ENCODE measurements at regions not wholly inside any gene's neighbourhood (a gene's known extent, or its start where the extent isn't known, plus 50 kb on each side); places are given as distances from the start of the nearest gene placed in this dataset.

- Histone ChIP-seq H3K36me3 (replicated peaks) (no peaks in the 10 kb centered on the region), H3K4me3 (no peak overlapping the region), H3K9me3 (no peaks in the 10 kb centered on the region), H3K27me3 (ENCODE audit: low read depth) (peaks cover 3% of the 10 kb centered on the region; the same call in 1 of the 2 replicates), H3K4me1 (no peaks in the 10 kb centered on the region)
- DNase-seq (ENCODE audit: low spot score in 2 of 2), result no peak
- in situ Hi-C loops (cut with MboI; ENCODE audit: low sequenced_read_pairs), result no loop called here
These were observed 124.7 kb upstream of the PMEPA1 start for GRCh38 chr20:57834306-57835073.

GRCh38 chr20:57831993-57832585 lies 122.3 kb upstream of the PMEPA1 start:
- Histone ChIP-seq H3K4me3 (no peak overlapping the region), H3K27me3 (ENCODE audit: low read depth) (peaks cover 3% of the 10 kb centered on the region; the same call in 1 of the 2 replicates), H3K36me3 (replicated peaks) (no peaks in the 10 kb centered on the region), H3K4me1 (no peaks in the 10 kb centered on the region), H3K9me3 (no peaks in the 10 kb centered on the region)
- in situ Hi-C loops (cut with MboI; ENCODE audit: low sequenced_read_pairs), result no loop called here
- DNase-seq (ENCODE audit: low spot score in 2 of 2), result no peak

DNA sequence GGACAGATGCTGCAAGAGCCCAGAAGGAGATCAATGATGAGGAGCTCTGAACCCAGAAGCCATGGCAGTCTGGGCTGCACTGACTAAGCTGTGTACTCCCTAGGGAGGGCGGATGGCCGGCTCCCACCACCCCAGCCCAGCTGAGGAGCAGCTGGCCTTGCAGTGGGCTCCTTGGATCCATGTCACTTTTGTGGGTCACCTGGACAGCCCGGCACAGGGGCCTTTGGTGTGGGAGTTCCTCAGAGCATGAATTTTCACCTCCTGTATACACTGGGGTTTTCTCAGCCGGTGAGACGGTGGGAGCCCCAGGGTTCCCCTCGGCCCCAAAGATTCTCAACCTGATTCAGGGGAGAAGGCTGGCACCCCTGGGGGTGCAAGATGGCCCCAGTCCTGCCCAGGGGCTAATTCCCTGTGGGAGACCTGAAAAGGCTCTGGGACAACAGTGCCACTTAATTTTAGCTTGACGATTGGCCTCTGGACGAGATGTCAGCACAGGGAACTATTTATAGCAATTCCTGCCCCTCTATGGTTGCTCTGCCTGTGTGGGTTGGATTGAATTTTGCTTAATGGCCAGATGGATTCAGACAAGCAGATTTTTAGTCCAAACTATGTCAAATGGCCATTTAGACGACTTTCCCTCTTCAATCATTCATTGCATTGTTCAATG lies 121.6 kb upstream of the PMEPA1 start:
- Histone ChIP-seq H3K27me3 (ENCODE audit: low read depth) (peaks cover 3% of the 10 kb centered on the region; the same call in 1 of the 2 replicates), H3K4me1 (no peaks in the 10 kb centered on the region), H3K4me3 (no peak overlapping the region), H3K36me3 (replicated peaks) (no peaks in the 10 kb centered on the region), H3K9me3 (no peaks in the 10 kb centered on the region)
- DNase-seq (ENCODE audit: low spot score in 2 of 2), result no peak
- in situ Hi-C loops (cut with MboI; ENCODE audit: low sequenced_read_pairs), result no loop called here

DNA sequence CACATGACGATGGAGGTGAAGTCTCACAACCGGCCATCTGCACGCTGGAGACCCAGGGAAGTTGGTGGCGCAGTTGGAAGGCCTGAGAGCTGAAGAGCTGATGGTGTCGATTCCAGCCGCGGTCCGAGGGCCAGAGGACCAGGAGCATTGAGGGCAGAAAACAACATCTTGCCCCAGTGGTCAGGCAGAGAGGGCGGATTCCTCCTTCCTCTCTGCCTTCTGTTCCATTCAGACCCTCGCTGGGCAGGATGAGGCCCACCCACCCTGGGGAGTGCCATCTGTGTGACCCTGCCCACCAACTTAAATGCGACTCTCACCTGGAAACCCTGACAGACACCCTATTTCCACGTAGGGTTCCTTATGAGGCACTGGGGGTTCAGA lies 120.7 kb upstream of the PMEPA1 start:
- Histone ChIP-seq H3K4me3 (no peak overlapping the region), H3K9me3 (no peaks in the 10 kb centered on the region), H3K4me1 (no peaks in the 10 kb centered on the region), H3K27me3 (ENCODE audit: low read depth) (peaks cover 3% of the 10 kb centered on the region; the same call in 1 of the 2 replicates), H3K36me3 (replicated peaks) (no peaks in the 10 kb centered on the region)
- in situ Hi-C loops (cut with MboI; ENCODE audit: low sequenced_read_pairs), result no loop called here
- DNase-seq (ENCODE audit: low spot score in 2 of 2), result no peak

DNA sequence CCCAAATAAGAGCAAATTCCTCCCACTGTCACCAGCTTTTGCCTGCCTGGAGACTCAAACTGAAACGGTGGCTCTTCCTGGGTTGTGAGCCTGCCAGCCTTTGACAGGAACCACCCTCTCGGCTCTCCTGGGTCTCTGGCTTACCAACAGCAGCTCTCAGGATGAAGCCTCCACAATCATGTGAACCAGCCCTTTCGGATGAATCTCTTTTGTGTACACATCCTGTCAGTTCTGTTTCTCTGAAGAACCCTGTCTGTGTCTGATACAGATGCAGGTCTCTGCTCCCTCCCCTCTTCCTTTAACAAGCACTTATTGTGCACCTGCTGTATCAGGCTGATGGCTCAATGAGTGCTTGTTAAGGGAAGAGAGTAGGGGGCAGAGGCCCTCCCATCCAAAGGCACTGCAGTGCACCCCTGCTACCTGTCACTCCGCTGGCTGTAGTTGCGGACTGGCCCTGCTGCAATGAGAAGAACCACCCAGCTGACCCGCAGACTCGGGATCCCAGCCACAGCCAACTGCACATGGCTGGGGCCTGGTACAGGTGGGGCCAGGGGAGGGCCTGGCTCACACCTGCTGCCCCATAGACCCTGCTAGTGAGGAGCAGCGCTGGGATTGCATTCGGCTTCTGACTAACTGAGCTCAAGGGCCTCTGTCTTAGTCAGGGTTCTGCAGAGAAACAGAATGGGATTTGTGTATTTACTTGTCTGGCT lies 120.1 kb upstream of the PMEPA1 start:
- Histone ChIP-seq H3K36me3 (replicated peaks) (no peaks in the 10 kb centered on the region), H3K4me3 (no peak overlapping the region), H3K4me1 (no peaks in the 10 kb centered on the region), H3K9me3 (no peaks in the 10 kb centered on the region), H3K27me3 (ENCODE audit: low read depth) (peaks cover 3% of the 10 kb centered on the region; the same call in 1 of the 2 replicates)
- in situ Hi-C loops (cut with MboI; ENCODE audit: low sequenced_read_pairs), result no loop called here
- DNase-seq (ENCODE audit: low spot score in 2 of 2), result no peak

DNA sequence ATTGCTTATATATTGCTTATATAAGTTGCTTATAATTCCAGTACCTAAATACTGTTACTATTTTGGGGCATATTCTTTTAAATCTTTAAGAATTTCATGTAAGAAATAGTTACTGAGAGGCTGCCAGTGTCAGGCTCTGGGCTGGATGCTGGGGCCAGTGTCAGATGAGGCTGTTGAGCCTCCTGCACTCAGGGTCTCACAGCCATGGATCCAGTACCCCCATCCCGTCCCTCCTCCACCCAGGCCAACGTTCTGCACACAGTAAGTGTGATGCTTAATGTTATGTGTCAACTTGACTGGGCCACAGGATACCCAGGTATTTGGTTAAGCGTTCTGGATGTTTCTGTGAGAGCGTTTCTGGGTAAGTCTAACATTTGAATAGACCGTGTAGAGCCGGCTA lies 119.5 kb upstream of the PMEPA1 start:
- H3K36me3 ChIP-seq (replicated peaks), result no peaks in the 10 kb centered on the region
- no peak for DNase-seq (ENCODE audit: low spot score in 2 of 2)
- in situ Hi-C loops (cut with MboI; ENCODE audit: low sequenced_read_pairs), result no loop called here
- H3K27me3 ChIP-seq (ENCODE audit: low read depth), result no peaks in the 10 kb centered on the region; the same call in 1 of the 2 replicates
- no peaks in the 10 kb centered on the region for H3K4me1 ChIP-seq
- no peaks in the 10 kb centered on the region for H3K9me3 ChIP-seq
- no peak overlapping the region for H3K4me3 ChIP-seq

DNA sequence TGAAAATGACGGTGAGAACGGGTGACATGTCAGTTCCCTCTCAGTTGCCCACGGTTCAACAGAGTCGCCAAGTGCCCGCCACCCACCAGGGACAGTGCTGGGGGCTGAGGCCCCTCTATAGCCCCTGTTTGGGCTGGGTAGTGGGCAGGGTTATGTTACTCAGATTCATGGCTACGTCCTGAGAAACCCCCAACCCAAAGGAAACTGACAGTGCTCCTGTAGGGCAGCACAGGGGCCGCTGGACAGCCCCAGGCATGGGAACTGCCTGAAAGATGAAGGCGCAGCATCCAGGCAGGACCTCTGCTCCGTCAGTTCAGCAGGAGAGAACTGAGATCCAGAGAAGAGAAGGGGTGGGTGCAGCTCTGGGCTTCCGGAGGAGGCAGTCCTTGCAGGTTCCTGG lies 118.9 kb upstream of the PMEPA1 start:
- H3K27me3 ChIP-seq (ENCODE audit: low read depth), result no peaks in the 10 kb centered on the region
- in situ Hi-C loops (cut with MboI; ENCODE audit: low sequenced_read_pairs), result no loop called here

GRCh38 chr20:57826666-57827287 lies 117.0 kb upstream of the PMEPA1 start:
- DNase-seq (ENCODE audit: low spot score in 2 of 2), result no peak
- H3K9me3 ChIP-seq, result no peaks in the 10 kb centered on the region
- no peak overlapping the region for H3K4me3 ChIP-seq
- in situ Hi-C loops (cut with MboI; ENCODE audit: low sequenced_read_pairs), result no loop called here
- no peaks in the 10 kb centered on the region for H3K27me3 ChIP-seq (ENCODE audit: low read depth)
- H3K4me1 ChIP-seq, result no peaks in the 10 kb centered on the region
- H3K36me3 ChIP-seq (replicated peaks), result no peaks in the 10 kb centered on the region

More for the DNA sequence above, 118.9 kb upstream of the PMEPA1 start:
- DNase-seq (ENCODE audit: low spot score in 2 of 2), result no peak
- Histone ChIP-seq H3K9me3 (no peaks in the 10 kb centered on the region), H3K4me1 (no peaks in the 10 kb centered on the region), H3K4me3 (no peak overlapping the region), H3K36me3 (replicated peaks) (no peaks in the 10 kb centered on the region)

GRCh38 chr20:57824909-57825308 lies 115.1 kb upstream of the PMEPA1 start:
- Histone ChIP-seq H3K4me3 (no peak overlapping the region), H3K9me3 (no peaks in the 10 kb centered on the region), H3K36me3 (replicated peaks) (no peaks in the 10 kb centered on the region), H3K4me1 (no peaks in the 10 kb centered on the region), H3K27me3 (ENCODE audit: low read depth) (no peaks in the 10 kb centered on the region)
- in situ Hi-C loops (cut with MboI; ENCODE audit: low sequenced_read_pairs), result no loop called here
- no peak for DNase-seq (ENCODE audit: low spot score in 2 of 2)

DNA sequence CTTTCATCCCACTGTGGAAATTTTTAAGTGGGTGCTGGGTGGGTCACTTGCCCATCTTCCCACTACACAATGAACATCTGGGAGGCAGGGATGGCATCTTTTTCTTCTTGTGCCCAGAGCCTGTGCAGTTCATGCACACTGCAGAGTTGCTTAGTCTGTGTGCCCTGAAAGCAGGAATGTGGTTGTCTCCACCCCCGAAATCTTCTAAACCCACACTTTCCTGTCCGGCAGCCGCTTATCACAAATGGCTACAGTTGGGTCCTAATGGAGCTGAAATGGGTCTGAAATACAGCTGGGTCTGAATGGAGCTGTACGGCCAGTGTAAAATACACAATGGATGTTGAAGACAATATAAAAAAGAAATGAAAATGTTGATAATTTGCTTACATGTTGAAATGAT lies 112.1 kb upstream of the PMEPA1 start:
- Histone ChIP-seq H3K9me3 (no peaks in the 10 kb centered on the region), H3K4me1 (no peaks in the 10 kb centered on the region), H3K4me3 (no peak overlapping the region), H3K27me3 (ENCODE audit: low read depth) (peaks cover 6% of the 10 kb centered on the region), H3K36me3 (replicated peaks) (no peaks in the 10 kb centered on the region)
- DNase-seq (ENCODE audit: low spot score in 2 of 2), result no peak
- in situ Hi-C loops (cut with MboI; ENCODE audit: low sequenced_read_pairs), result no loop called here

- in situ Hi-C loops (cut with MboI; ENCODE audit: low sequenced_read_pairs), result no loop called here
- no peak for DNase-seq (ENCODE audit: low spot score in 2 of 2)
- no peaks in the 10 kb centered on the region for H3K9me3 ChIP-seq
- no peak overlapping the region for H3K4me3 ChIP-seq
- H3K27me3 ChIP-seq (ENCODE audit: low read depth), result peaks cover 6% of the 10 kb centered on the region
- no peaks in the 10 kb centered on the region for H3K36me3 ChIP-seq (replicated peaks)
- no peaks in the 10 kb centered on the region for H3K4me1 ChIP-seq
These were observed 110.0 kb upstream of the PMEPA1 start for GRCh38 chr20:57819691-57820380.

- DNase-seq (ENCODE audit: low spot score in 2 of 2), result no peak
- H3K4me1 ChIP-seq, result no peaks in the 10 kb centered on the region
- H3K9me3 ChIP-seq, result no peaks in the 10 kb centered on the region
- no peak overlapping the region for H3K4me3 ChIP-seq
- no peaks in the 10 kb centered on the region for H3K36me3 ChIP-seq (replicated peaks)
- in situ Hi-C loops (cut with MboI; ENCODE audit: low sequenced_read_pairs), result no loop called here
- peaks cover 6% of the 10 kb centered on the region for H3K27me3 ChIP-seq (ENCODE audit: low read depth)
These were observed 109.5 kb upstream of the PMEPA1 start for GRCh38 chr20:57819291-57819690.
